CD4-positive, alpha-beta T cell treated with Interleukin-15 for 4 hours (primary cell): ENCODE measurements at regions not wholly inside any gene's neighbourhood (a gene's known extent, or its start where the extent isn't known, plus 50 kb on each side); places are given as distances from the start of the nearest gene placed in this dataset.
"Not testable (repeated sequence)": the region's sequence is repeated elsewhere in the genome, so short reads cannot be mapped to it uniquely, and the experiment has no call there.

ENCODE experiments used
- DNase-seq: peaks from one replicate; pipeline ENCODE4 v3.0.0-alpha.2; 2020; ENCODE audit warnings: low spot score

- not testable (repeated sequence) for DNase-seq
Measured at GRCh38 chr1:146281522-146281921, 52.7 kb upstream of the NOTCH2NLA start.

- DNase-seq: not testable (repeated sequence)
Measured at GRCh38 chr1:146278758-146279157, 49.9 kb upstream of the NOTCH2NLA start.
